ENCODE measurements at regions not wholly inside any gene's neighbourhood (a gene's known extent, or its start where the extent isn't known, plus 50 kb on each side); places are given as distances from the start of the nearest gene placed in this dataset.
"Not testable (repeated sequence)": the region's sequence is repeated elsewhere in the genome, so short reads cannot be mapped to it uniquely, and the experiment has no call there.

GRCh38 chr7:73921623-73922528 is 60.9 kb downstream of the TMEM270 start:
- ChIA-PET POLR2A (ENCODE audit: low non-redundant PET) (interaction anchor here (0.7 kb wide), 1 partner anchor 118 kb away, joined by 3 read pairs; no protein-coding TSS in a partner anchor), CTCF (no interaction called here)
- BruUV-seq (replicated peaks) = no TSS peak
- no peaks in the 10 kb centered on the region for H3K4me1 ChIP-seq (ENCODE audit: insufficient read depth, low read length, poor library complexity, severe bottlenecking)
- no peak for TF ChIP-seq CTCF (conservative IDR thresholded peaks at IDR 0.05; ENCODE audit: low read depth, low read length)
- DNase-seq (ENCODE audit: low spot score) = no peak
- H3K9me3 ChIP-seq (ENCODE audit: low read depth, low read length, poor library complexity, severe bottlenecking) = no peaks in the 10 kb centered on the region
- H3K4me3 ChIP-seq (ENCODE audit: low read depth, low read length, poor library complexity, severe bottlenecking) = no peak overlapping the region
- intact Hi-C loops (cut with micrococcal nuclease; ENCODE audit: unreplicated experiment) = no loop called here
- H3K36me3 ChIP-seq (ENCODE audit: insufficient read depth, low read length, poor library complexity, severe bottlenecking) = no peaks in the 10 kb centered on the region
- H3K27ac ChIP-seq (ENCODE audit: low read depth, low read length, poor library complexity, severe bottlenecking) = no peak overlapping the region
- peaks cover 14% of the 10 kb centered on the region for H3K27me3 ChIP-seq (replicated peaks; ENCODE audit: insufficient read depth, low read depth, low read length, poor library complexity)

- DNase-seq (ENCODE audit: low spot score); POLR2A ChIA-PET (ENCODE audit: low non-redundant PET); BruUV-seq (replicated peaks); H3K27ac ChIP-seq (ENCODE audit: low read depth, low read length, poor library complexity, severe bottlenecking); intact Hi-C loops (cut with micrococcal nuclease; ENCODE audit: unreplicated experiment); H3K9me3 ChIP-seq (ENCODE audit: low read depth, low read length, poor library complexity, severe bottlenecking); CTCF ChIA-PET; H3K4me3 ChIP-seq (ENCODE audit: low read depth, low read length, poor library complexity, severe bottlenecking); H3K4me1 ChIP-seq (ENCODE audit: insufficient read depth, low read length, poor library complexity, severe bottlenecking); H3K36me3 ChIP-seq (ENCODE audit: insufficient read depth, low read length, poor library complexity, severe bottlenecking): not testable (repeated sequence)
- peaks cover 14% of the 10 kb centered on the region for H3K27me3 ChIP-seq (replicated peaks; ENCODE audit: insufficient read depth, low read depth, low read length, poor library complexity)
These were observed 67.7 kb downstream of the TMEM270 start for GRCh38 chr7:73928644-73929043.

- no peak overlapping the region for H3K4me3 ChIP-seq (ENCODE audit: low read depth, low read length, poor library complexity, severe bottlenecking)
- H3K27me3 ChIP-seq (replicated peaks; ENCODE audit: insufficient read depth, low read depth, low read length, poor library complexity) = peaks cover under 1% of the 10 kb centered on the region
- TF ChIP-seq EZH2 (IDR thresholded peaks at IDR 0.05; ENCODE audit: borderline replicate concordance, low read depth, low read length, poor library complexity, severe bottlenecking) (no peak), CTCF (conservative IDR thresholded peaks at IDR 0.05; ENCODE audit: low read depth, low read length) (no peak)
- CTCF ChIA-PET = no interaction called here
- BruUV-seq (replicated peaks) = no TSS peak
- no peaks in the 10 kb centered on the region for H3K4me1 ChIP-seq (ENCODE audit: insufficient read depth, low read length, poor library complexity, severe bottlenecking)
- H3K27ac ChIP-seq (ENCODE audit: low read depth, low read length, poor library complexity, severe bottlenecking) = no peak overlapping the region
- no peaks in the 10 kb centered on the region for H3K9me3 ChIP-seq (ENCODE audit: low read depth, low read length, poor library complexity, severe bottlenecking)
- no peaks in the 10 kb centered on the region for H3K36me3 ChIP-seq (ENCODE audit: insufficient read depth, low read length, poor library complexity, severe bottlenecking)
- intact Hi-C loops (cut with micrococcal nuclease; ENCODE audit: unreplicated experiment) = no loop called here
- POLR2A ChIA-PET (ENCODE audit: low non-redundant PET) = no interaction called here
- DNase-seq (ENCODE audit: low spot score) = no peak
These were observed 70.5 kb downstream of the TMEM270 start for GRCh38 chr7:73931502-73931901.

DNA sequence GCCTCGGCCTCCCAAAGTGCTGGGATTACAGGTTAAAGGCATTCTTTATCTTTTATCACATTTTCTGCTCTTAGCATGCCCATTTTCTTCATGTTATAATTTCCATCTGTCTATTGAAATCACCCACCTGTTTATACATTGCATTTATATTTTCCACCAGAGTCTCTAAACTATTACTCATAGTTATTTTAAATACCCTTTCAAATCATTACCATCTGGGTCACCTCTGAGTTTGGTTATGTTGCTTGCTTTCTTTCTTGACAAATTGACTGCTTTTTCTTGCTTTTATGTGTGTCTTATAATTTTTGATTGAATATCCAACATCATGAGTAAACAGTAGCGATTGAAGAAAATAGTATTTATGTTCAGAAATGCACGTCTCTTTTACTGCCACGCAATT is 71.4 kb downstream of the TMEM270 start:
- no TSS peak for BruUV-seq (replicated peaks)
- ChIA-PET POLR2A (ENCODE audit: low non-redundant PET) (no interaction called here), CTCF (no interaction called here)
- Histone ChIP-seq H3K27ac (ENCODE audit: low read depth, low read length, poor library complexity, severe bottlenecking) (no peak overlapping the region), H3K27me3 (replicated peaks; ENCODE audit: insufficient read depth, low read depth, low read length, poor library complexity) (no peaks in the 10 kb centered on the region), H3K4me3 (ENCODE audit: low read depth, low read length, poor library complexity, severe bottlenecking) (no peak overlapping the region), H3K36me3 (ENCODE audit: insufficient read depth, low read length, poor library complexity, severe bottlenecking) (no peaks in the 10 kb centered on the region), H3K9me3 (ENCODE audit: low read depth, low read length, poor library complexity, severe bottlenecking) (no peaks in the 10 kb centered on the region), H3K4me1 (ENCODE audit: insufficient read depth, low read length, poor library complexity, severe bottlenecking) (no peaks in the 10 kb centered on the region)
- TF ChIP-seq CTCF (conservative IDR thresholded peaks at IDR 0.05; ENCODE audit: low read depth, low read length) (no peak), EZH2 (IDR thresholded peaks at IDR 0.05; ENCODE audit: borderline replicate concordance, low read depth, low read length, poor library complexity, severe bottlenecking) (no peak)
- no peak for DNase-seq (ENCODE audit: low spot score)
- intact Hi-C loops (cut with micrococcal nuclease; ENCODE audit: unreplicated experiment) = no loop called here

All from A673 (cell line).